VCaP (cell line): ENCODE measurements at regions not wholly inside any gene's neighbourhood (a gene's known extent, or its start where the extent isn't known, plus 50 kb on each side); places are given as distances from the start of the nearest gene placed in this dataset.

Source experiments
- H3K27ac ChIP-seq: fragments of 450-650 bp; 2 replicates; pipeline ENCODE4 v1.5.1; 2017
- CTCF ChIP-seq: fragments of 450-650 bp; conservative IDR thresholded peaks from 2 replicates; pipeline ENCODE4 v1.5.1; 2017; ENCODE audit warnings: mild to moderate bottlenecking, moderate library complexity

GRCh38 chr10:90143937-90144336, 442.5 kb downstream of the KIF20B start:
- no peak overlapping the region for H3K27ac ChIP-seq
- TF ChIP-seq CTCF: no peak

- peak; percentile 83 for TF ChIP-seq CTCF
Measured at GRCh38 chr10:90148116-90148855, 446.9 kb downstream of the KIF20B start.

GRCh38 chr10:90149563-90149962, 448.2 kb downstream of the KIF20B start:
- no peak overlapping the region for H3K27ac ChIP-seq
- TF ChIP-seq CTCF: no peak

More at GRCh38 chr10:90148116-90148855, 446.9 kb downstream of the KIF20B start:
- no peak overlapping the region for H3K27ac ChIP-seq

- no peak for TF ChIP-seq CTCF
- H3K27ac ChIP-seq: no peak overlapping the region
Measured at GRCh38 chr10:90162271-90162853, 461.0 kb downstream of the KIF20B start.

- no peak overlapping the region for H3K27ac ChIP-seq
- no peak for TF ChIP-seq CTCF
Measured at GRCh38 chr10:90167174-90168064, 466.0 kb downstream of the KIF20B start.

GRCh38 chr10:90168244-90168643, 466.9 kb downstream of the KIF20B start:
- H3K27ac ChIP-seq: no peak overlapping the region
- TF ChIP-seq CTCF: no peak
